ENCODE measurements at regions not wholly inside any gene's neighbourhood (a gene's known extent, or its start where the extent isn't known, plus 50 kb on each side); places are given as distances from the start of the nearest gene placed in this dataset.

DNA sequence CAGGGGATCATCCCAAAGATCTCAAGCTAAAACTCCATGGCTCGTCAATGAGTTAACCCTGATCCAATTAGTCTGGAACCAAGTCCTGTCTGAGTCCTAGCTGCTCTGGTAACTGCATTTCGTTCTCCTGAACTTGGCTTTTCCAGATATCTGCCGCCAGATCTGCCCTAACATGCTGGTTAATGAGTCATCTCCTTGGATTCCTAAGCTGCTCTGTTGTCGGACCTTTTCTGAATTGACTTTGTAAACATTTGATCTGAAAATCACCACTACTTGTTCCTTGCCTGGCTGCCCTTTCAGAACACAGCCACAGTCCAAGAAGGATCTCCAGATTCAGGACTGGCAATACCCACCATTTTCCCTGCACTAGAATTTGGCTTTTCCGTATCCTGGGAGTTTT, 473.0 kb downstream of the ZSWIM6 start:
- no peak for DNase-seq (ENCODE audit: low spot score)
- TF ChIP-seq, protein P1, sequence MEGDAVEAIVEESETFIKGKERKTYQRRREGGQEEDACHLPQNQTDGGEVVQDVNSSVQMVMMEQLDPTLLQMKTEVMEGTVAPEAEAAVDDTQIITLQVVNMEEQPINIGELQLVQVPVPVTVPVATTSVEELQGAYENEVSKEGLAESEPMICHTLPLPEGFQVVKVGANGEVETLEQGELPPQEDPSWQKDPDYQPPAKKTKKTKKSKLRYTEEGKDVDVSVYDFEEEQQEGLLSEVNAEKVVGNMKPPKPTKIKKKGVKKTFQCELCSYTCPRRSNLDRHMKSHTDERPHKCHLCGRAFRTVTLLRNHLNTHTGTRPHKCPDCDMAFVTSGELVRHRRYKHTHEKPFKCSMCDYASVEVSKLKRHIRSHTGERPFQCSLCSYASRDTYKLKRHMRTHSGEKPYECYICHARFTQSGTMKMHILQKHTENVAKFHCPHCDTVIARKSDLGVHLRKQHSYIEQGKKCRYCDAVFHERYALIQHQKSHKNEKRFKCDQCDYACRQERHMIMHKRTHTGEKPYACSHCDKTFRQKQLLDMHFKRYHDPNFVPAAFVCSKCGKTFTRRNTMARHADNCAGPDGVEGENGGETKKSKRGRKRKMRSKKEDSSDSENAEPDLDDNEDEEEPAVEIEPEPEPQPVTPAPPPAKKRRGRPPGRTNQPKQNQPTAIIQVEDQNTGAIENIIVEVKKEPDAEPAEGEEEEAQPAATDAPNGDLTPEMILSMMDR (IDR thresholded peaks at IDR 0.05): no peak
- no peak for ATAC-seq (ENCODE audit: low FRiP score)

DNA sequence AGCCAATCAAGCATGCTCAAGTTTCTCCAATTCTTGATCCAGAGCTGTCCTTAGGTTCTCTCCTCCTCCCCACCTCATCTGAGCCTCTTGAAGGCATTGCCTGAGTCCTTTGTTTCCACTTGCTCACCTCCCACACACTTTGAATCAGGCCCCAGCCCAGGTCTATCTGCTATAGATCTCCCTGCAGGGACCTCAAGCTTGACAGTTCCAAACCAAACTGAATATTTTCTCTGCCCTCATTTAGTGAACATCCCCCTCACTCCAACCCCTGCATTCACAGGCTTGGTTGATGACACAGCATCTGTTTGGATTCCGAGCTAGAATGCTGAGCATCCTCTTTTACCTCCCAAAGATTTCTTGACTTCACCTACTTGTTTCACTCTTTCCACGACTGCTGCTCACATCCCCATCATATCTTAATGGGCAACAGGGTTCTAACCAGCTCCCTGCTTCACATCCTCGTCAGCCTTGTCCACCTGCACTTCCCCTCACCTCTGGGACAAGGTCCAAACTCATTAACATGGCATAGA, 474.5 kb downstream of the ZSWIM6 start:
- DNase-seq (ENCODE audit: low spot score): no peak
- TF ChIP-seq, protein P1 (IDR thresholded peaks at IDR 0.05): no peak
- ATAC-seq (ENCODE audit: low FRiP score): no peak

DNA sequence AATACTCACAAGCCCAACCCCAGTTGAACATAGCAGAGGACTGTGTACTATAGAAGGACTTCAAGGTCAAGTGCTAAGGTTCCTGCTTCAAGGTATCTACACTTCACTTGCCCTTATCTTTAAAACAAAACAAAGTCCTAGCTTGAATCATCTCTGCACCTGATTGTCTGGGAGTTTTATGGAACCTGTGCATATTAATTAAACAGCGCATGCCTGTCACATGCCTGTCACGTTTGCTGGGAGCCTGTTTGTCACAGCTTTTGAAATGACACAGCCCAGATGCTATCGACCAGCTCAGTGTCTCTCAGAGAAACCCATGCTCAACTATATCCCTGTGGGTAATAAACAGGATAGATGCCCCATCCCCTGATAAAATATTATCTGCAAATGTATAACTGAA, 476.0 kb downstream of the ZSWIM6 start:
- ATAC-seq (ENCODE audit: low FRiP score) (no peak), DNase-seq (ENCODE audit: low spot score) (no peak)
- TF ChIP-seq, protein P1 (IDR thresholded peaks at IDR 0.05): no peak

DNA sequence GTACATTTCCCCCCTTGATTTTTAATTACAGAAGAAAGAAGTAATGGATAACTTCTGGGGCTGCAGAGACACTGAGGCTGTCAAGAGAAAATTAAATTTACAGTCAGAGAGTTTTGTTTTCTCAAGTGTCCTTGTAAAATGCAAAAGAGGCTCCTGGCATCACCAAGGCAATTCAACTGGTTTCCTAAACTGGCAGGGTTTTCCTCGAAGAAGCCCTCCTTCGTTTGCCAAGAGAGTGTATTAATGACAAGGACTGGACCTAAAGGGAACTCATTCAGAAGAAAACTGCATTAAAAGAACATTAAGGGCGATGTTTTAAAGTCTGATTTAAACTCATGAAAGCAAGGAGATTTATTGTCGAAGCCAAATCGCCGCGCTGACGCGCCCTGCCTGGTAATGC, 476.9 kb downstream of the ZSWIM6 start:
- DNase-seq (ENCODE audit: low spot score) (no peak), ATAC-seq (ENCODE audit: low FRiP score) (no peak)
- TF ChIP-seq, protein P1 (IDR thresholded peaks at IDR 0.05): no peak

DNA sequence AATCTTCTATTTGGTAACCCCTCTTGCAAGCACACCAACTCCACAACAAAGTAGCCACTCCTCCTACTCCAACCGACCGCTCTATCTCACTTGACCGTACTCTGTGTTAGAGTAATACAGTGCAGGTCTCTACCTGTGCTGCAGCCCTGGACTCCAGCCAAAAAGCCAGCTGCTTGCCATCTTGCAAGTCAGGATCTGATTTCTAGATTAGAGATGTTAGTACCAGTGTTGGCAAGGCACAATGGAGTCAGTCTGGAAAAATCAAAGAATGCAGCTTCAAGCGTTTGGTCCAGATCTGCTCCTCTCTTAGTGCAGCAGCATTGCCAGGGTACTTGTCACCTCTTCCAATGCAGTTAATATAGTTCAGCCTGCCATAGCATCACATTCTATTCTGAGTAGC, 477.6 kb downstream of the ZSWIM6 start:
- TF ChIP-seq, protein P1 (IDR thresholded peaks at IDR 0.05): no peak
- DNase-seq (ENCODE audit: low spot score) (no peak), ATAC-seq (ENCODE audit: low FRiP score) (no peak)

DNA sequence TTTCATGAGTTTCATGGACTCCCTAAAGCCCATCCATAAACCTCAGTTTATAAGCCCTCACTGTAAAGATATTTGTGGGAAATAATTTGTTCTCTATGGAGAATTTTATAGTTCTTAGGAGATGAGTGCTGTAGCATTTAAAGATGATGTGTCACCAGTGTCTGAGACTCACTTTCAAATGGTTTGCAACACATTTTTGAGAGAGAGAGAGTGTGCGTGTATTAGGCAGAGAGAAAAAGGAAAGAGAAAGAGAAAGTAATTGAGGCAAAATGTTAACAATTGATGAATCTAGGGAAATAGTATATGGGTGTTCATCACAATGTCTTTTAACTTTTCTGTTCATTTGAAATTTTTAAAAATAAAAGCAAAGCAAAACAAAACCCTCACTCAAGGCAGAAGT, 479.0 kb downstream of the ZSWIM6 start:
- TF ChIP-seq, protein P1 (IDR thresholded peaks at IDR 0.05): no peak
- ATAC-seq (ENCODE audit: low FRiP score) (no peak), DNase-seq (ENCODE audit: low spot score) (no peak)

DNA sequence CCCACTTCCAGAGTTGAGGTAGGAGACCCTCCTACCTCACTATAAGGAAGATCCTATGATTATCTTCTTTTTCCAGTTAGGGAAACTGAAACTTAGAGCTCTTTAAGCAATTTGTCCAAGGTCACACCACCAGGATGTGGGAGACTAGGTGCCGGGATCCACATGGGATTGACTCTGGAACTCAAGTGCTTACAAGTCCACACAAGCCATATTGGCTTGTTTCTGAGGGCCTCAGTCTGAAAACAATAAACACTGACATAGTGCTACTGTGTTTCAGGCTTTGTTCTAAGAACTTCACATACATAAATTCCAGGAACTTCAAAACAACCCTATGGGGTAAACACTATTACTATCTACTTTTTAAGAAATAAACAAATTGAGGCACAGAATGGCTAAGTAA, 481.3 kb downstream of the ZSWIM6 start:
- DNase-seq (ENCODE audit: low spot score) (no peak), ATAC-seq (ENCODE audit: low FRiP score) (no peak)

More for the DNA sequence above, 481.3 kb downstream of the ZSWIM6 start:
- TF ChIP-seq, protein P1 (IDR thresholded peaks at IDR 0.05): no peak
